Limb (tissue), 2 donors: ENCODE measurements at regions not wholly inside any gene's neighbourhood (a gene's known extent, or its start where the extent isn't known, plus 50 kb on each side); places are given as distances from the start of the nearest gene placed in this dataset.

ENCODE experiments used
- DNase-seq, 2 donors: peaks; one replicate each; pipeline ENCODE4 v3.0.0-alpha.2; 2016; ENCODE audit errors: extremely low spot score in 2 of 2

DNA sequence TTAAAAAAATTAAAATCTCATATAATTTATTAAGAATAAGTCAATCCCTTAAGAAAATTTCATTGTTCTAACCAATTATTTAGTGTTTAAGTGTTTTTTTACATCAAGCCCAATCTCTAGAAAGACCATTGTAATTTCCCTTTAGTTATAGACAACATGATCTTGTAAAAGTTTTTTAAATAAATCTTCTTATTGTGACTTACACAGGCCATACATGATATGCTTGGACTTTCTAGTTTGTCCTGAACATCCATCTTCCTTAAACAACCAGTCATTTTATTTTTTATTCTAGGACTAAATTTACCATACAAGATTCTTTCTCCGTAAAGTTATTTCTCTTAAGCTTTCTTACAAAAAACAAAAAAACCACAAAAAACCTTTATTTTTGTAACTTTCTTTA is 126.5 kb upstream of the MAST4 start:
- DNase-seq = no peak

DNA sequence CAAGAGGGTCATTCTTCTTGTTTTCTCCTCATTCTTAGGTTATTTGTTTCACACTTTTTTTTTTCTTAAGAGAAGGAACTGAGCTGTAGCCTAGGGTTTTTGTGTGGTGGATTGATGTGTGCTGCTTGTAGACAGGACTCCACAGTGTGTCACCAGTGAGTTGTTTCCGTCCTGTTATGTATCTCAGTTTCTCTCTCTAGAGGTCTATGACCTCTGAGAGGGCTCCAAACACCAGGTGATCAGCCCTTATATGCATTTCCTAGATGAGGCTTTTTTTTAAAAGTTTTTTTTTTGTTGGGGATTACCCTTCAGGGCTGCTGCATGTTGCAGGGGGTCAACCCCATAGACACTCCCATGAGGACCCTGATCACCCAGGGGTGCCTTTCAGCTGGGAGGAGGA is 124.2 kb upstream of the MAST4 start:
- no peak for DNase-seq

DNA sequence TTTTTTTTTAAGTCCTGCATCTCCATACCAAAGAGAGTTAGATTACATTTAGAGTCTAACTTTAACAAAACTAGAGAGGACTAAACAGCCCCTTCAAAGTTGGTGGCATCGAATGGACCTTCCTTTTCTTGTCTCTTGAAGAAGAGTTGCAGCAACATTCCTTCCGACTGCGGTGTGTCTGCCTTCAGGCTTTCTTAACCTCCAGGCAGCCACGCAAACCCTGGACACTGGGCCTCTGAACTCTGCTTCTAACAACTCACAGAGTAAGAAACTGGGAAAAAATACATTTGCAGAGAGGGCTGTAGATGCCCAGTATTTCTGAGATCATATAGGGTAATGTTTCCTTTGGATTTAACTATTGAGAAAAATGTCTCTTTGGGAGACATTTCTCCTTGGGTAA is 120.5 kb upstream of the MAST4 start:
- no peak for DNase-seq

DNA sequence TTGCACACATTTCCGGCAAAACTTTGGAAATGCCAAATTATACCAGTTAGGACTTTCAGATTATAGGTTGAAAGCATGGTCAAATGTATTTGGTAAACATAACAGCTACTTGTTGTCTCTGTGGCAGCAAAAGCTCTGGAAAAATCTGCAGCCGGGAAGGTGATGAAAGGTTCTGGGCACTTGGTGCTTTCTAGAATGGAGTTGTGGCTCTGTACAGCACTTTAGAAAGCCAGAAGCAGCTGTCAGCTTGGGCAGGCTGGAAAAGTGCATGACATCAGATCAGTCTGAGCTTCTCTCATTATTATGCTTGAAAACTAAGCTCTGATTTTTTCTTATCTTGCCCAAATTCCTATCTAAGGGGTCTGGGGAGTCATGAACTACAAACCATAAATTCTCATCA is 118.6 kb upstream of the MAST4 start:
- no peak for DNase-seq

DNA sequence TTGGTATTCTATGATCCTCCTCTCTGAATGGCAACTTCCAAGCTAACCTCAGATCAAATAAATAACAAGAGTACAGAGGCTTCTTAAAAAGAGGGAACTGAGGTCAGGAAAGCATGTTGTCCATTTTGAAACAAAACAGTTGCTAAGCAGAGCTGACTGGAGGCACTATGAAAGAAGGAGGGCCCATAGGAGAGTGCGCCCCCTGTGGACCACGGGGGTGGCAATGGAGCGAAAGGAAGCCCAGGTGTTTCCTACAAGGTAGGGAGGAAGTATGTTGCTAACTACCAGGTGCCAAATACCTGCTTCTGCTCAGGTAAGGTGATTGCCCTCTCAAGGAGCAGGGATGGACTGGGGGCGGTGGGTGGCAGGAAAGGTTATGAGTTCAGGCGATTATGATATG is 101.8 kb upstream of the MAST4 start:
- no peak for DNase-seq

DNA sequence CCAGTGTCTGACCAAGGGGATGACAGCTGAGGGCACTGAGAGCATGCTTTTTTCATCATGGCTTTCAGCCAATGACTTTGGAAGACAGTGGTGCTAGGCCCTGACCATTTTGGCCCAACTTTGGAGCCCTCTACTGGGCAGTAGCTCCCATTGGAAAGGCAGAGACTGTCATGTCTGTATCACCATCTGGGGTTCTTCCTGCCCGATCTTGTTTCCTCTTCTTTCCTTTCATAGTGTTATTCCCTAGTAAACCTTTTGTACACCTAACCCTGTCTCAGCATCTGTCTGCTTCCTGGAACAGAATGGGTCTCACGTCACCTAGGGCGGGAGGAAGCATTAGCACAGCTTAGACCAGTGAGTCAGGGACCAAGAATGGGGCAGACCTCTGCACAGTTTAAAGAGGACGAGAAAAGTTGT is 97.4 kb upstream of the MAST4 start:
- DNase-seq = no peak

DNA sequence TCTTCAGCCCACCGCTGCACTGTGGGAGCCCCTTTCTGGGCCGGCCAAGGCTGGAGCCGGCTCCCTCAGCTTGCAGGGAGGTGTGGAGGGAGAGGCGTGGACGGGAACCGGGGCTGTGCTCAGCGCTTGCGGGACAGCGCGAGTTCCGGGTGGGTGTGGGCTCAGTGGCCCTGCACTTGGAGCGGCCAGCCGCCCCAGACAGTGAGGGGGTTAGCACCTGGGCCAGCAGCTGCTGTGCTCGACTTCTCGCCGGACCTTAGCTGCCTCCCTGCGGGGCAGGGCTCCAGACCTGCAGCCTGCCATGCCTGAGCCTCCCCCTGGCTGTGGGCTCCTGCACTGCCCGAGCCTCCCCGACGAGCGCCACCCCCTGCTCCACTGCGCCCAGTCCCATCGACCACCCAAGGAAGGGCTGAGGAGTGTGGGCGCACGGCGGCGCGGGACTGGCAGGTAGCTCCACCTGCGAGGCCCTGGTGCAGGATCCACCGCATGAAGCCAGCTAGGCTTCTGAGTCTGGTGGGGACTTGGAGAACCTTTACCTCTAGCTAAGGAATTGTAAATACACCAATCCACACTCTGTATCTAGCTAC is 92.9 kb upstream of the MAST4 start:
- no peak for DNase-seq

DNA sequence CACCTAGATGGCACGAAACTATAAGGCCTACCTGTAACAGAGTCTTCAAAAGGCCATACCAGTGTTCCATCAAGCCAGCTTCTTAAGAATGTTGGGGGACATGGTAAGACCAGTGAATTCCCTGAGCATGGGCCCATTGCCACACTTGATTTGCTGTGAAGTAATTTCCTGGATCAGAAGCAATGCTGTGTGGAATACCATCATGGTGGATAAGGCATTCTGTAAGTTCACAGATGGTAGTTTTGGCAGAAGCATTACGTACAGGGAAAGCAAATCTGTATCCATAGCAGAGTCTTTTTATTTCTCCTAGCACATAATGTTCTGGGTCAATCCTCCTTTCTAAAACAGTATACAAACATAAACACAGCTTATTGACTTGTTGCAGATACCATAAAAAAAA is 89.1 kb upstream of the MAST4 start:
- no peak for DNase-seq

DNA sequence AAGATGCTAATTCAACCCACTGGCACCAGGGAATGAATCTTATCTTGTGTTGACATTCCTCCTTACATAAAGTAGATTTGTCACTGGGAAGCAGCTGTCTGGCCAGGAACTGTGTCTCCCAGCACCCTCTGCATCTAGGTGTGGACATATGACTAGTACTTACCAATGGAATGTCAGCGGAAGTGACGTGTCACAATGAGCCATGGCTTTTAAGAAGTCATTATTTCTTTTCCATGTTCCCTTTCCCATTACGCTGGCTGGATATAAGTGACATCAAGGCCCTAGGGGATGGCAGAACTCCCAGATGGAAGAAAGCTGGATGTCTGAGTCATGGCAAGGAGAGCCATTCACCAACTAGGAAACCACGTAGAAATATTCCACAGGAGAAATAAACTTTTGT is 84.7 kb upstream of the MAST4 start:
- DNase-seq = no peak

DNA sequence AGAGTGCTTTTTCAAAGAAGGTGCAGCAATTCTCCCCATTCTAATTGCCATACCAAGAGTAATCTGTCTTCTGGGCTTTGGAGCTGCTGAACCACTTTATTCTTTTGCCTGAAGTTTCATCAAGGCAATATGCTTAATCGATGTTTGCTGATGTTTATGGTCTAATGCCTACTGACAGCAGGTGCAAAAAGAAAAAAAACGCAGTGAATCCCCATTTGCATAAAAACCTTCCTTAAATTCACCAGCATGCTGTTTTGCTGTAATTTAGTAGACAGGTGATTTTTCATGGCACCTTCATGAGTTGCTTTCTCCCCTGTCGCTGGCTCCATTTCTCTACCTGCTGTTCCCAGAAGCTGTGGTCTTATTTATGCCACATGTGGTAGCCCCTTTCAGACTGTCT is 83.1 kb upstream of the MAST4 start:
- no peak for DNase-seq

DNA sequence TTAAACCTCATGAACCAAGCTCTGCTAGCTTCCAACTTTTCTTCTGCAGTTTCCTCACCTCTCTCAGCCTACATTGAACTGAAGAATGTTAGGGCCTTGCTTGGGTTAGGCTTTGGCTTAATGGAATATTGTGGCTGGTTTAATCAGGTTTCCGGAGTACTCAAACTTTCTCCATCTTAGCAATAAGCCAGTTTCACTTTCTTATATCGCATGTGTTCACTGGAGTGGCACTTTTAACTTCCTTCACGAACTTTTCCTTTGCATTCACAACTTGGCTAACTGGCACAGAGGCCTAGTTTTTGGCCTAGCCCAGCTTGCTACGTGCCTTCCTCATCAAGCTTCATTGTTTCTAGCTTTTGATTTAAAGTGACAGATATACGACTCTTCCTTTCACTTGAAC is 81.0 kb upstream of the MAST4 start:
- no peak for DNase-seq

DNA sequence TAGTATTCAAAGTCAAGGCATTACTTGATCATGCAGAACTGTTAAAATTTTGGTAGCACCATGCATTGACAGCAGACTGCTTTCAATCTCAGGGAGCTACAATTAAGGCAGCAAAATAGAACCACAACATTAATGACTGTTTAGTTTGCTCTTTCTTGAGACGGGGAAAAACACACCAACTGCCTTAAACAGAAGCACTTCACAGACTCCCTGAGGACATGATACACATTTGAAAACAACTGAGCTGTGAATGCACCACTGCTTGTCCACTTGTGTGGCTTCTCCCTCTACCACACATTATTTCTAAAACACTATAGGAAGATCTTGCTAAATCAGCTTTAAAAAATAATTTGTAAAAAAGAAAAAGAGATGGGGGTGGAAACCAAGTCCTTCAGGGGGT is 79.6 kb upstream of the MAST4 start:
- no peak for DNase-seq

DNA sequence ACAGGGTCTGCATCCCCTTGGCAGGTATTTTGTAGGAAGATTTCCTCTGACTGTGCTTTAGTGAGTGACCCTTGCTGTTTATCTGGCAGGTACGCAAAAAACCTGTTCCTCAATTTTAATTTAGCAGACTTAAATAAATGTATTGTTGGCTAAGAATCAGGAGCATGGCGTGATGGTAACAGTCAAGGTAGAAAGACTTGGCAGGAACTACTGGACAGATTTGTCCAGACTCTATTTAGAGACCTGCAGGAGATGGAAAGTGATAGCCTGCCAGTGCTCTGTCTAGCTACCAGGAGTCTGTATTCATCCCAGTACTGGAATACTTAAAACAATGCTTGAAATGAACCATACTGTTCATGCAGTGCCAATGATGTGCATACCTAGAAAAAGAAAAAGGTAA is 78.8 kb upstream of the MAST4 start:
- DNase-seq = no peak

DNA sequence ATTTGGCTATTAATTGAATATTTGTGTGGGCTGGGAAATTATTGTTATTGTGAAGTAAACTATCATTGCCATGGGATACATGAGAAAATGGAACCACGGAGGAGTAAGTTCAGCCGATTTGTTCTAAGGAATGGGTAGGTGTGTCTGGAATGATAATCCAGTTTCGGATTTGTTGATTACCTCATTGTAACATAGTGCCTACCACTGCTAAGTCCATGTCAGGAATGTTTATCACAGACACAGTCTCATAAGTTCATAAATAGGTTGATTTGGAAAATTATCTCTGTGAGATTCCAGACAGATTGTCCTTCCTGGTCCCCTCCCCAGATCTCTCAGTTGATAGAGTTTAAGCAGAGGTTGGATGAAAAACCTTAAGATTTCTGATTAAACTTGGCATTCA is 78.1 kb upstream of the MAST4 start:
- DNase-seq = no peak

DNA sequence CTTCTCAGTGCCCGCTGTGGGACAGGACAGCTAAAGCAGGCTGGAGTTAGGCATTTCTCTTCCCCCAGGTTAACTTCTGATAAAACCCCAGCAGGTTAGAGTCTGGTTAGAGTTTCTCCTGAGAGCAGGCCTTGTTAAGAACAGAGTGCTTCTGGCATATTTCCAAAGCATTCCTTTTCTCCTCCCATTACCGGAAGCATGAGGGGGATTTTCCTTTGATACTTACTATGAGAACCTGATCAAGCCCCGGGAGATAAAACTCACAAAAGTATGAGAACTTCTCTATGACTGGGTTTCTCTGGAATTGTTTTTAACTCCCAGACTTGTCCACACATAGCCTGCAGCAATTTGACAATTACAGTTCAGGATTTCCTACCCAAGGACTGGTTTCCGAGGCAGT is 77.4 kb upstream of the MAST4 start:
- no peak for DNase-seq

DNA sequence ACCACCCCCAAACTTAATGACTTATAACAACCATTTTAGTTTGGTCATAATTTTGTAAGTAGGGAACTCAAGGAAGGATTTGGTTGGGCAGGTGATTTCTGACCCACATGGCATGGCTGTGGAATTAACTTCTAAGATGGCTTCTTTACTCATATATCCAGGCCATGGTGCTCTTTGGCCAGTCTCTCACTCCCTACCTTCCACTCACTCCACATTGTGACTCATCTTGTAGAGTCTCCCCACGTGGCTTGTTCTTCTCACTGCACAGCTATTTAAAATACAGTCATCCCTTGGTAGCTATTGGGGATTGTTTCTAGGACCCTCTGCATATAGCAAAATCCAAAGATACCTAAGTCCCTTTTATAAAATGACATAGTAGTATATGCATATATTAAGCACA is 76.6 kb upstream of the MAST4 start:
- DNase-seq = no peak

DNA sequence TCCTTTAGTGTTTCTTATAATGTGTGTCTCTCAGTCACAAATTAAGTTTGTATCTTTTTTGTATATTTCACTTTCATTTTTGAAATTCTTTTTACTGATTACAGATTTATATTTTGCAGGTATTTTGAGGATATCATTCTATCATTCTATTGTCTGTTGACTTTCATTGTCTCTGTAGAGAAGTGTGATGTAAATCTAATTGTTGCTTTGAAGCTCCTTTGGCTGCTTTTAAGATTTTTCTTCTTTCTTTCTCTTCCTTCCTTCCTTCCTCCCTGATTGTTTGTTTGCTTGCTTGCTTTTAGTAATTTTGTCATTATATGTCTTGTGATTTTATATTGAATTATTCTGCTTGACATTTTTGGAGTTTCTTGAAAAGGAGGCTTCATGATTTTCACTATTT is 75.3 kb upstream of the MAST4 start:
- no peak for DNase-seq

DNA sequence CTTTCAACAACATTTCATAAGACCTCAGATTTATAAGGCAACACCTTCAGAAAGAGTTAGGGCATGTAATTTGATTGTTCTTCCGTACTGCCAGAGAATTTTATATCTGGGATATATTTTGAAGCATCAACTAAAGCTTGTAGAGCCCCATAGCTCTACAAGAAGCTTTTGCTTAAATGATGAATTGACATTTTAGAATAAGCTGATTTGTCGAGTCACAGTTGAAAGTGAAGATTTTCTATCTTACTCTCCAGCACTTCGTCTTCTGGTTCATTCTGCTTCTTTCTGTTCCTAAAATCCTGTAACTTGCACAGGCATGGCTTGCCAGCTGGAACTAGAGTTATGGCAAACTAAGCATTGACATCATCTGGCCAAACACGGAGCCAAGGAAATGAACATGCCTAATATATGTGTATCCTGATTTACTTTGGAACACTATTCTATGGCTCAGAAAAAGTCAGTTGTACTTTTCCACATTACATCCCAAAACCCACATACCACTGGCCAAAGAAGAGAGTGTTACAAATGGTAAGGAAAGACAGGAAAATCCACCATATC is 68.6 kb upstream of the MAST4 start:
- DNase-seq = peak; percentile 47 to 81

DNA sequence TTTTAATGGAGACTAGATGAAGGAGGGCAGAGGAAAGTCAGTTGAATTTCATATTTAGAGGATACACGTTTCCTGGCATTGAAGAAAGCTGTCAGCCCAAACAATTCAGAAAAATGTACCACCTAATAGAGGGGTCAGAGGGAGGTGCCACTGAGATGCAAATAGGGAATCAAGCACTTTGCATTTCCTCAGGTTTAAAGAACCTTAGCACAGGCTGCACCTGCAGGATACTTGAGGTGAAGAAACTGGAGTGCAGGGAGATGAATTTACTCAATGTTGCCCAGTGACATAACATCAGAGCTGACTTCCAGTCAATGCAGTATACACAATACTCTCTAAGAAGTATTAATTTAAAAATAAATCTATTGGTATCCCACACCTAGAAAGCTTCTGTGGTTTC is 67.0 kb upstream of the MAST4 start:
- no peak for DNase-seq

DNA sequence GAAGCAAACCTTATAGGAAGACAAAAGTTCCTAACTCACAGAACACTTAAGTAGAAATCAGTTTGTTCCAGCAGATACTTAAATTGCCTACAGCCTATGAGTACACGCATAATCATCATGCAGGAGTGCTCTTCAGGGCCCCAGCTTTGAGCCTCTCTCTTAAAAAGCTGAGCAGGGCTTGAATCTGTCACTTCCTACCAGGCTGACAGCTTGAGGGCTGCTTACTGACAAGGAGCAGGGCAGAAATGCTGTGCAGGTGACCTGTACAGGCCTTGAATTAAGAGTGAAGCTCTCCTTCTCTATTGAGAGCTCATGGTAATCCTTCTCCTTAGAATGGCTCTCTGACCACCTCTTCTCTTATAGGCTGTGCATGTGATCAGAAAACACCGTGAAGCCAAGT is 66.5 kb upstream of the MAST4 start:
- no peak for DNase-seq

DNA sequence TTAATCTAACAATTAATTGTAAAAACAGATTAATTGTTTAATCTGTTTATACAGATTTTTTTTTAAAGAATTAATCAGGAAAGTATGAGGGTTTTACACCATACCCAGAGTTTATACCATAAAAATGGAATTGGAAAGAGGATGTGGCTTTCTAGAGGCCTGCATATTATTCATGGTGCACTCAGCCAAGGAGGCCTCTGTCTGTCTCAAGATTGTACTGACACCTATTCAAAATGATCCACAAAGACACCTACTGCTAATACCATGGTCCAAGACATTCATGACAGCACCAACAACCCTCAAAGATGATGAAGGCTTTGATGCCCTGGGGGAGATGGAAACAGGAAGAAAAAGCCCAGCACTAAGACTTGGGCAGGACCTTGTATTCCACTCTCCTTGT is 58.1 kb upstream of the MAST4 start:
- DNase-seq = no peak

DNA sequence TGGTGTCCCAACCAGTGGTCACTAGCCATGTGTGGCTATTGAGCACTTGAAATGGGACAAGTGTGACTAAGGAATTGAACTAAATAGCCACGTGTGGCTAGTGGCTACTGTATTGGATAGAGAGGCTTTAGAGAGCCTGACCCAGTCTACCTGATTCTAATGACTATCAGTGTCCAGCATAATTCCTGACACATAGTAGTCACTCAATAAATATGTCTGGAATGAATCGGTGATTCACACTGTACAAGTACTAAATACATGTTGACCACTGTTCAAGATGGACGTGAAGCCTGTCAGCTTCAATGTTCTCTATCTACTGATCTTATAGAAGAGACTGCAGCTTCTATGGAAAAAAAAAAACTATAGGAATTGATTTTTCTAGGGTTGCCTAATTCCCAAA is 57.7 kb upstream of the MAST4 start:
- DNase-seq = no peak

DNA sequence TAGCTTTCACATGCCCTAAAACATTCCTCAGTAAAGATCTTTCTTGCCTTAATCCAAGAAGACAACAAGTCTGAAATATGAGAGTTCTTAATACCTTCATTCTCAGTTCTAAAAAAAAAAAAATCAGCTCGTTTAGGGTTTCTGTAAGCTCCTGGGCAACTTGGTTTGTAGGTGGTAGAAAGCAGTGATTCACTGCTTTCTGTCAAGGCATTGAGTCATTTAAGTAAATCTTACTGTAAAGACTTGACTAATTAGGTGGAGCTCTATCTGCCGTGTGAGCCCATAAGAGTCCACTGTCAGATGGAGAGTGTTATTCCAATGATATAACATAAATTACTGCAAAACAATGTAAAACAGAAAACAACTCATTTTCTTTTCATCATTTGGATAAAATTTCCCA is 56.1 kb upstream of the MAST4 start:
- DNase-seq = no peak

DNA sequence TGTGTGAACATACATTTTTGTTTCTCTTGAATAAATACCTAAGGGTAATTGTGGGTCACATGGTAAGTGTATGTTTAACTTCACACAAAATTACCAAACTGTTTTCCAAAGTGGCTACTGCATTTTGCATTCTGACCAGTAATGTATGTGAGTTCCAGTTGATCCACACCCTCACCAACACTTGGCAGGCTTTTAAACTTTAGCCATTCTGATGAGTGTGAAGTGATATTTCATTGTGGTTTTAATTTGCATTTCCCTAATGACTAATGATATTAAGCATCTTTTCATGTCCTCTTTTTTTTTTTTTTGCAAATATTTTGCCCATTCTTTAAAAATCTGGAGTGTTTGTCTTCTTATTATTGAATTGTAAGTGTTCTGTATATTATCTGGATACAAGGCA is 53.5 kb upstream of the MAST4 start:
- no peak for DNase-seq
